ENCODE measurements at regions not wholly inside any gene's neighbourhood (a gene's known extent, or its start where the extent isn't known, plus 50 kb on each side); places are given as distances from the start of the nearest gene placed in this dataset.

- no peak for TF ChIP-seq MXI1 (IDR thresholded peaks at IDR 0.05; ENCODE audit: borderline replicate concordance, low read depth, low read length)
- TF ChIP-seq, protein P1, sequence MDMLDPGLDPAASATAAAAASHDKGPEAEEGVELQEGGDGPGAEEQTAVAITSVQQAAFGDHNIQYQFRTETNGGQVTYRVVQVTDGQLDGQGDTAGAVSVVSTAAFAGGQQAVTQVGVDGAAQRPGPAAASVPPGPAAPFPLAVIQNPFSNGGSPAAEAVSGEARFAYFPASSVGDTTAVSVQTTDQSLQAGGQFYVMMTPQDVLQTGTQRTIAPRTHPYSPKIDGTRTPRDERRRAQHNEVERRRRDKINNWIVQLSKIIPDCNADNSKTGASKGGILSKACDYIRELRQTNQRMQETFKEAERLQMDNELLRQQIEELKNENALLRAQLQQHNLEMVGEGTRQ (IDR thresholded peaks at IDR 0.05; ENCODE audit: low read depth, low read length): no peak
- no peak for TF ChIP-seq CTCF (conservative IDR thresholded peaks at IDR 0.05; ENCODE audit: low read depth, low read length)
- no peak for TF ChIP-seq MAFK (IDR thresholded peaks at IDR 0.05; ENCODE audit: low read depth, low read length)
- no peak for TF ChIP-seq RCOR1 (IDR thresholded peaks at IDR 0.05; ENCODE audit: insufficient replicate concordance, low read length)
- TF ChIP-seq RAD21 (IDR thresholded peaks at IDR 0.05; ENCODE audit: low read length): no peak
- TF ChIP-seq SMC3 (IDR thresholded peaks at IDR 0.05; ENCODE audit: low read depth, low read length): no peak
These were observed 251.0 kb upstream of the STARD13 start for GRCh38 chr13:33536601-33537000.

Measured in IMR-90 (cell line).